Activated T-cell treated with anti-CD3 and anti-CD28 coated beads, Interleukin-2, amount 50 U/mL, for 72 hours (primary cell): ENCODE measurements at regions not wholly inside any gene's neighbourhood (a gene's known extent, or its start where the extent isn't known, plus 50 kb on each side); places are given as distances from the start of the nearest gene placed in this dataset.

ENCODE experiments used
- ATAC-seq, 2 donors: fragments of 150-1000 bp; cut with Tn5 transposase; replicated peaks in 1 of 2; 2 replicates each; pipeline ENCODE4 v1.10.0; 2021; ENCODE audit warnings: moderate library complexity in 2 of 2, mild to moderate bottlenecking in 1 of 2
- DNase-seq, 2 donors: peaks; one replicate each; pipeline ENCODE4 v3.0.0; 2021 to 2022; ENCODE audit warnings: mixed read lengths in 1 of 2
- H3K27ac Mint-ChIP-seq: one replicate; pipeline ENCODE4 v1.8.0; 2022; ENCODE audit warnings: mild to moderate bottlenecking, moderate library complexity, mixed read lengths
- H3K27me3 Mint-ChIP-seq: one replicate; pipeline ENCODE4 v1.8.0; 2022; ENCODE audit warnings: low read depth, mixed read lengths
- H3K36me3 Mint-ChIP-seq, 2 donors: one replicate each; pipeline ENCODE4 v1.8.0; 2022; ENCODE audit warnings: mixed read lengths in 2 of 2, mild to moderate bottlenecking in 1 of 2; ENCODE audit not compliant: insufficient read depth in 2 of 2
- H3K4me1 Mint-ChIP-seq: one replicate; pipeline ENCODE4 v1.8.0; 2022; ENCODE audit warnings: low read depth, mixed read lengths
- H3K4me3 Mint-ChIP-seq, 2 donors: one replicate each; pipeline ENCODE4 v1.8.0; 2022; ENCODE audit warnings: mild to moderate bottlenecking in 2 of 2, mixed read lengths in 2 of 2, moderate library complexity in 2 of 2
- H3K9me3 Mint-ChIP-seq, 2 donors: one replicate each; pipeline ENCODE4 v1.8.0; 2022; ENCODE audit warnings: mixed read lengths in 2 of 2

GRCh38 chr21:35791541-35792325 lies 268.6 kb downstream of the SETD4 start:
- Mint-ChIP-seq H3K36me3 (no peaks in the 10 kb centered on the region), H3K27ac (no peak overlapping the region), H3K9me3 (peaks cover 0 to 2% of the 10 kb centered on the region in 2 donors), H3K27me3 (no peaks in the 10 kb centered on the region), H3K4me1 (no peaks in the 10 kb centered on the region), H3K4me3 (no peak overlapping the region)
- no peak for ATAC-seq
- DNase-seq = no peak

- Mint-ChIP-seq H3K4me1 (no peaks in the 10 kb centered on the region), H3K27ac (no peak overlapping the region), H3K4me3 (no peak overlapping the region), H3K27me3 (peaks cover 21% of the 10 kb centered on the region), H3K36me3 (no peaks in the 10 kb centered on the region), H3K9me3 (peaks cover 0 to 3% of the 10 kb centered on the region in 2 donors)
- ATAC-seq (no peak), DNase-seq (no peak)
Measured at GRCh38 chr21:35783721-35784120, 276.6 kb downstream of the SETD4 start.

GRCh38 chr21:35782667-35783066 lies 277.7 kb downstream of the SETD4 start:
- no peaks in the 10 kb centered on the region for H3K4me1 Mint-ChIP-seq
- no peaks in the 10 kb centered on the region for H3K36me3 Mint-ChIP-seq
- H3K27me3 Mint-ChIP-seq = peaks cover 21% of the 10 kb centered on the region
- no peak overlapping the region for H3K27ac Mint-ChIP-seq
- no peak for ATAC-seq
- DNase-seq = no peak
- no peak overlapping the region for H3K4me3 Mint-ChIP-seq
- peaks cover 0 to 3% of the 10 kb centered on the region in 2 donors for H3K9me3 Mint-ChIP-seq

GRCh38 chr21:35780983-35781382 lies 279.3 kb downstream of the SETD4 start:
- Mint-ChIP-seq H3K27me3 (peaks cover 23% of the 10 kb centered on the region), H3K36me3 (no peaks in the 10 kb centered on the region), H3K4me1 (no peaks in the 10 kb centered on the region), H3K27ac (no peak overlapping the region), H3K9me3 (peaks cover 0 to 2% of the 10 kb centered on the region in 2 donors), H3K4me3 (no peak overlapping the region)
- ATAC-seq (no peak), DNase-seq (no peak)

- Mint-ChIP-seq H3K4me3 (no peak overlapping the region), H3K27me3 (peaks cover 17% of the 10 kb centered on the region), H3K9me3 (no peaks in the 10 kb centered on the region), H3K27ac (no peak overlapping the region), H3K4me1 (no peaks in the 10 kb centered on the region), H3K36me3 (no peaks in the 10 kb centered on the region)
- DNase-seq (no peak), ATAC-seq (no peak)
Measured at GRCh38 chr21:35779690-35780570, 280.4 kb downstream of the SETD4 start.

- Mint-ChIP-seq H3K36me3 (no peaks in the 10 kb centered on the region), H3K4me3 (no peak overlapping the region), H3K27ac (no peak overlapping the region), H3K4me1 (no peaks in the 10 kb centered on the region), H3K9me3 (no peaks in the 10 kb centered on the region), H3K27me3 (peaks cover 11% of the 10 kb centered on the region)
- DNase-seq (no peak), ATAC-seq (no peak)
Measured at GRCh38 chr21:35779167-35779566, 281.2 kb downstream of the SETD4 start.

GRCh38 chr21:35777081-35777480 lies 283.2 kb downstream of the SETD4 start:
- H3K9me3 Mint-ChIP-seq = no peaks in the 10 kb centered on the region

GRCh38 chr21:35775778-35776544 lies 284.4 kb downstream of the SETD4 start:
- DNase-seq (no peak), ATAC-seq (no peak)
- Mint-ChIP-seq H3K9me3 (no peaks in the 10 kb centered on the region), H3K27me3 (peaks cover 23% of the 10 kb centered on the region), H3K4me1 (no peaks in the 10 kb centered on the region), H3K4me3 (no peak overlapping the region), H3K27ac (no peak overlapping the region), H3K36me3 (no peaks in the 10 kb centered on the region)

More at GRCh38 chr21:35777081-35777480, 283.2 kb downstream of the SETD4 start:
- Mint-ChIP-seq H3K27ac (no peak overlapping the region), H3K36me3 (no peaks in the 10 kb centered on the region), H3K27me3 (peaks cover 17% of the 10 kb centered on the region), H3K4me1 (no peaks in the 10 kb centered on the region), H3K4me3 (no peak overlapping the region)
- DNase-seq (no peak), ATAC-seq (no peak)

GRCh38 chr21:35770101-35770945 lies 290.0 kb downstream of the SETD4 start:
- Mint-ChIP-seq H3K4me3 (no peak overlapping the region), H3K9me3 (no peaks in the 10 kb centered on the region), H3K4me1 (no peaks in the 10 kb centered on the region), H3K36me3 (no peaks in the 10 kb centered on the region), H3K27ac (no peak overlapping the region), H3K27me3 (peaks cover 21% of the 10 kb centered on the region)
- ATAC-seq (peak in 1 of 2 donors; percentile 51), DNase-seq (no peak)

- H3K4me1 Mint-ChIP-seq = no peaks in the 10 kb centered on the region
- ATAC-seq (no peak), DNase-seq (no peak)
- no peaks in the 10 kb centered on the region for H3K36me3 Mint-ChIP-seq
- no peak overlapping the region for H3K27ac Mint-ChIP-seq
- no peak overlapping the region for H3K4me3 Mint-ChIP-seq
- no peaks in the 10 kb centered on the region for H3K9me3 Mint-ChIP-seq
- H3K27me3 Mint-ChIP-seq = peaks cover 21% of the 10 kb centered on the region
Measured at GRCh38 chr21:35768187-35768586, 292.1 kb downstream of the SETD4 start.

- DNase-seq (no peak), ATAC-seq (no peak)
- Mint-ChIP-seq H3K36me3 (no peaks in the 10 kb centered on the region), H3K27ac (no peak overlapping the region), H3K4me1 (no peaks in the 10 kb centered on the region), H3K4me3 (no peak overlapping the region), H3K9me3 (no peaks in the 10 kb centered on the region), H3K27me3 (peaks cover 19% of the 10 kb centered on the region)
Measured at GRCh38 chr21:35764586-35764985, 295.7 kb downstream of the SETD4 start.

GRCh38 chr21:35764077-35764476 lies 296.2 kb downstream of the SETD4 start:
- no peaks in the 10 kb centered on the region for H3K4me1 Mint-ChIP-seq
- H3K9me3 Mint-ChIP-seq = no peaks in the 10 kb centered on the region
- DNase-seq (no peak), ATAC-seq (no peak)
- H3K36me3 Mint-ChIP-seq = no peaks in the 10 kb centered on the region
- H3K27me3 Mint-ChIP-seq = peaks cover 19% of the 10 kb centered on the region
- H3K27ac Mint-ChIP-seq = no peak overlapping the region
- no peak overlapping the region for H3K4me3 Mint-ChIP-seq
